Activated T-cell treated with anti-CD3 and anti-CD28 coated beads, Interleukin-2, amount 50 U/mL, for 4 hours (primary cell): ENCODE measurements at regions not wholly inside any gene's neighbourhood (a gene's known extent, or its start where the extent isn't known, plus 50 kb on each side); places are given as distances from the start of the nearest gene placed in this dataset.
A peak's percentile ranks its signal among the peaks of the same experiment; 100 is the strongest.
"Not testable (repeated sequence)": the region's sequence is repeated elsewhere in the genome, so short reads cannot be mapped to it uniquely, and the experiment has no call there.

Source experiments
- ATAC-seq, 2 donors: fragments of 200-7000 bp; cut with Tn5 transposase; one replicate each; pipeline ENCODE4 v1.10.0; 2021
- DNase-seq: peaks from one replicate; pipeline ENCODE4 v3.0.0-alpha.2; 2020
- H3K27me3 Mint-ChIP-seq: one replicate; pipeline ENCODE4 v1.8.0; 2021; ENCODE audit warnings: low read depth, mixed read lengths
- H3K36me3 Mint-ChIP-seq: one replicate; pipeline ENCODE4 v1.8.0; 2022; ENCODE audit warnings: mixed read lengths; ENCODE audit not compliant: insufficient read depth
- H3K4me1 Mint-ChIP-seq: one replicate; pipeline ENCODE4 v1.8.0; 2021; ENCODE audit warnings: low read depth, mixed read lengths
- H3K4me3 Mint-ChIP-seq: one replicate; pipeline ENCODE4 v1.8.0; 2021; ENCODE audit warnings: mild to moderate bottlenecking, moderate library complexity, mixed read lengths
- H3K9me3 Mint-ChIP-seq: one replicate; pipeline ENCODE4 v1.8.0; 2021; ENCODE audit warnings: mixed read lengths

DNA sequence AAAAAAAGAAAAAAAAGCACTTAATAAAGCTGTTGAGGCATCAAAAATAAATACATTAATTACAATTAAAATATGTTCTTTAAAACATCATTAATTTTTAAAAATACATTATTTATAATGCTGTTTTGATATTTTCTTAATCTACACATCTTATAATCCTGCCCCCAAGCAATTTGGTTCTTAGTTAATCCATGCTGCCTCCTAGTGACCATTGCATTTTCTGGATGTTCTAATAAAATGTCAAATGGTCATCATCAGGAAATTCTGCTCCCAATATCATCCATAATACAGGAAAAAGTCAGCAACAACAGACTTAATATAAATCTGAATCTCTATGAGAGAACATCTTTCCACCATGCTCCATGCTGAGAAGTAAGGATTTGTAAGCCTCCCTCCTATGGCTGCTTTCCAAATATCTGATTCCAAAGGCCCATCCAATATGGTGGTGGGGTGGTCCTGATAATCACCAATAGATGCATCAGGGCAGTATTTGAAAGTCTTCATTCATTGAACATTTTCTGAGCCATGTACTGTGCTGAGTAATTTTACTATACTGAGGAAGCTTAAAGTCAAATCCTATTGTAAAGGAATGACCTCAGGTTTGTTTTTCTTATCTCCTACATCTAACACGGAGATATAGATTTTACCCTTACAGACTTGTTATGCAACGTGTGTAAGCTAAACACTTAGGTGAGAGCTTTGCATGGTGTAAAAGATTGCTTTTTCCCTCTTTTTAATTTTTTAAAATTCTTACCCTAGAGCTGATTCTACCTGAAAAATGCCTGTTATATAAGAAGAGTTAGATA is 124.7 kb upstream of the BMAL1 start:
- Mint-ChIP-seq H3K9me3 (peaks cover 4% of the 10 kb centered on the region), H3K4me3 (no peak overlapping the region)

DNA sequence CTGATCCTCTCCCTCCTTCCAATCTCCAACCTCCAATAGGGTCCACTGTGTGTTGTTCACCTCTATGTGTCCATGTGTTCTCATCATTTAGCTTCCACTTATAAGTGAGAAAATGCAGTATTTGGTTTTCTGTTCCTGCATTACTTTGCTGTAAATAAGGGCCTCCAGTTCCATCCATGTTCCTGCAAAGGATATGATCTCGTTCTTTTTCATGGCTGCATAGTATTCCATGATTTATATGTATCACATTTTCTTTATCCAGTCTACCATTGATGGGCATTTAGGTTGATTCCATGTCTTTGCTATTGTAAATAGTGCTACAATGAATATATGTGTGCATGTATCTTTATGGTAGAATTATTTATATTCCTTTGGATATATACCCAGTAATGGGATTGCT is 123.2 kb upstream of the BMAL1 start:
- H3K36me3 Mint-ChIP-seq, ATAC-seq, H3K9me3 Mint-ChIP-seq, H3K4me3 Mint-ChIP-seq, DNase-seq, H3K4me1 Mint-ChIP-seq: not testable (repeated sequence)
- H3K27me3 Mint-ChIP-seq, result peaks cover 13% of the 10 kb centered on the region

More for the DNA sequence above, 124.7 kb upstream of the BMAL1 start:
- peaks cover 10% of the 10 kb centered on the region for H3K27me3 Mint-ChIP-seq
- no peaks in the 10 kb centered on the region for H3K36me3 Mint-ChIP-seq
- ATAC-seq, result no peak
- no peak for DNase-seq
- no peaks in the 10 kb centered on the region for H3K4me1 Mint-ChIP-seq

DNA sequence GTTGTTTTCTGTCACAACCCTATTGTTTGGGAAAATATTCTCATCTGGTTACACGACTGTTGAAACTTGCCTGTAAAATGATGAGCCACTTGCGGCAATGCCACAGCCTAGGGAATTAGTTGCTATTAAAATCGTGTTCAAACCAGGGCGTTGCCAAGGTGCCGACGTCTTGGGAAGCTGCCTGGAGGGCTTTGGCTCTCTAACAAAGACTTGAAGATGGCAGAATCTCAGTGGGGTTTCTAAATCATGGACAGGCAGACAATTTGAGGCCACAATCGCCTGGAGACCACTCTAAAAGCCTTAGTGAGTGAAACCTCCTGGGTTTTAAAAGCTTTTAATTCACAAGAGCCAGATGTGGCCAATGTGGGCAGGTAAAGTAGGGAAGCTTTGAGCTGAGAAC is 117.2 kb upstream of the BMAL1 start:
- Mint-ChIP-seq H3K4me3 (no peak overlapping the region), H3K36me3 (no peaks in the 10 kb centered on the region), H3K4me1 (no peaks in the 10 kb centered on the region), H3K27me3 (peaks cover 15% of the 10 kb centered on the region), H3K9me3 (peaks cover 8% of the 10 kb centered on the region)
- DNase-seq, result no peak
- no peak for ATAC-seq

DNA sequence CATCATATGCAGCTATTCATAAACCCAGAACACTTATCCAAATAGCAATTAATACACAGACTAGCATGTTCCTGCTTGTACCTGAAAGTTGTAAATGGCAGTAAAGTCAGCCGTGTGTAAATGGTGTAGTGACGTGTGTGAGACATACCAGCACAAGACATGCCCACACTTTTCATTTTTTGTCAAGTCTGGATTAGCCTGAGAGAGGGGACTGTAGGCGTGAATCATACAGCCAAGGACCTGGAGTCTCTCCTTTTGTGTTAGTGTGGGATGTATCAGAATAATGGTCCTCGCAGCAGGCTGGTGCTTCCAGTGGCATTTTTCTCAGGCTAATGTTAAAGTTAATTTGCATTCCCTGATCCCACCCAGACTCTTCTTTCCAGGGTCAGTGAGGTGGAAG is 116.8 kb upstream of the BMAL1 start:
- no peaks in the 10 kb centered on the region for H3K36me3 Mint-ChIP-seq
- ATAC-seq (no peak), DNase-seq (no peak)
- H3K4me1 Mint-ChIP-seq, result no peaks in the 10 kb centered on the region
- H3K9me3 Mint-ChIP-seq, result peaks cover 8% of the 10 kb centered on the region
- H3K4me3 Mint-ChIP-seq, result no peak overlapping the region
- peaks cover 15% of the 10 kb centered on the region for H3K27me3 Mint-ChIP-seq

DNA sequence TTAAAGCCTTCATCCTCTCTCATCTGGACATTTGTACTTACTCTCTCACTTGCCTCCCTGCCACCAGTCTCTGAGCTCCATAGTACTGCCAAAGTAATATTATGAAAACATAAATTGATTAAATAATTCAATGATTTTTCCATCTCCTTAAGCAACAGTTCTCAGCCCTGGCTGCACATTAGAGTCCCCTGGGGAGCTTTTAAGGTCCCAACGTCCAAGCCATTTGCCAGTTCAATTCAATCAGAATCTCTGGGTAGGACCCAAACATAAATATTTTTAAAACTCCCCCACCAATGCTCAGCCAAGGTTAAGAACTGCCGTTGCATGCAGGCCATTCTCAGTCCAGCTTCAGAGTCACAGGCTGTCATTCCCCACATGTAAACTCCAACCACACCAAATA is 114.4 kb upstream of the BMAL1 start:
- H3K36me3 Mint-ChIP-seq, result no peaks in the 10 kb centered on the region
- H3K27me3 Mint-ChIP-seq, result peaks cover 8% of the 10 kb centered on the region
- ATAC-seq (no peak), DNase-seq (no peak)
- H3K9me3 Mint-ChIP-seq, result peaks cover 3% of the 10 kb centered on the region
- H3K4me1 Mint-ChIP-seq, result no peaks in the 10 kb centered on the region
- no peak overlapping the region for H3K4me3 Mint-ChIP-seq

DNA sequence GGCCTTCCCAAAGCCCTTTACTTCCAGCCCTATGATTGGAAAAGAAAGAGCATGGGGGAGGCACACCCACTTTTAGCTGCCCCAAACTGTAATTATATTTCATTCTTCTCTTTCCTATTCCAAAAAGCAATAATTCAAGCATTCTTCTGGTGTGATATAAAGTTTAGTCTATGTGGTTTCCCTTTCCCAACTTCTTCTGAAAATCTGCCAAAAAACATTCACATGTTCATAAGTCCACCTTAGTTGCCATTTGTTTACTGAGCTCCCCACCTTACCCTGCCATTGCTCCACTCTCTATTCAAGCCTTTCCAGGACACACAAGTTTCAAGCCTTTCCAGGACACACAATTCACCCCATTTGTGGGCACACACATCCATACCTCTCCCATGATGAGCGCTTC is 111.6 kb upstream of the BMAL1 start:
- Mint-ChIP-seq H3K9me3 (no peaks in the 10 kb centered on the region), H3K4me3 (no peak overlapping the region), H3K4me1 (no peaks in the 10 kb centered on the region), H3K27me3 (peaks cover 5% of the 10 kb centered on the region), H3K36me3 (no peaks in the 10 kb centered on the region)
- DNase-seq, result no peak
- ATAC-seq, result no peak

DNA sequence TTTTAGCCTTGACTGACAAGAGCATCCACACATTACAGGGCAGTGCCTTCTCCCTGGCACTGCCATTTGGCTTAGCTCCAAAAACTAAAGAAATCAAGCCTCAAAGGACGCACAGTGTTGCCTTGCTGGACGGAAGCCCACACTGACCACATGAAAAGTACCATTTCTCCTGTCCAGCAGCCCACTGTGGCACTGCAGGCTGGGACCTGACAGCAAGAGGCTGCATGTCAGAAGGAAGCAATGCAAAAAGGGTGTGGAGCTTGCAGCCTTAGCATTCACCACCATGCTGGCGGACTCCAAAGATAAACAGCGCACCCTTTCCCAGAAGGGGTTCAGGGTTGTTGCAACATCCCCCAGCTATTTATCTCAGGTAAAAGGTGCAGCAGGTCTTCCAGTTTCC is 109.3 kb upstream of the BMAL1 start:
- H3K27me3 Mint-ChIP-seq, result peaks cover 10% of the 10 kb centered on the region
- ATAC-seq, result no peak
- no peaks in the 10 kb centered on the region for H3K4me1 Mint-ChIP-seq
- H3K4me3 Mint-ChIP-seq, result no peak overlapping the region
- no peak for DNase-seq
- no peaks in the 10 kb centered on the region for H3K36me3 Mint-ChIP-seq
- no peaks in the 10 kb centered on the region for H3K9me3 Mint-ChIP-seq

DNA sequence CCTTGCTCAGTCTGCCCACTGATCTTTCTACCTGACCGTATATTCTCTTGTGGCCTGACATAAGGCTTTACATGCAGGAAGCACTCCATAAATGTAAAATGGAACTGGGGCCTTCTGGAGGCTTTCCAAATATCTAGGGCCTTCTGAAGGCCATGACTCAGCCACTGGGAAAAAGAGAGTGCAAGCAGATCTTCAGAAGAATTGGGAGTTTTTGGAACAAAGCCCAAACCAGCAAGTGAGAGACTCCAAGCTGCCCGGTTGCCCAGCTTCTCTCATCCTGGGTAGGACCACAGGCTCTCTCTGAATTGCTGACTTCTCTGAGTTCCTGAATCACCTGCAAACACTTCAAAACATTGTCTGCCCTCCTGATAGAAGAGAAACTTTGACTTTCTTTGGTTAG is 107.9 kb upstream of the BMAL1 start:
- ATAC-seq, result no peak
- Mint-ChIP-seq H3K36me3 (no peaks in the 10 kb centered on the region), H3K4me3 (no peak overlapping the region)

DNA sequence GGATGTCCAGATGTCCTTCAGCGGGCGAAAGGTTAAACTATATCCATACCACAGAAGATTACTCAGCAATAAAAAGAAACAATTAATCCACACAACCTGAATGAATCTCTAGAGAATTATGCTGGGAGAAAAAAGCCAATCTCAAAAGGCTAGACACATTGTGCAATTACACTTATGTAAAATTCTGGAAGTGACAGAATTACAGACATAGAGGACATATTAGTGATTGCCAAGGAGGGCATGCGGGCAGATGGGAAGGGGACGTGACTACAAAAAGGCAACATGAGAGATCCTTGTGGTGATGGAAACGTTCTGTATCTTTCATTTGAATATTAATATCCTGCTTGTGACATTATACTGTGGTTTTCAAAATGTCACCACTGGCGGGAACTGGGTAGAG is 103.5 kb upstream of the BMAL1 start:
- Mint-ChIP-seq H3K4me1 (no peaks in the 10 kb centered on the region), H3K9me3 (no peaks in the 10 kb centered on the region), H3K4me3 (no peak overlapping the region), H3K27me3 (peaks cover 17% of the 10 kb centered on the region), H3K36me3 (no peaks in the 10 kb centered on the region)
- DNase-seq, result no peak
- ATAC-seq, result no peak

More for the DNA sequence above, 107.9 kb upstream of the BMAL1 start:
- no peak for DNase-seq
- no peaks in the 10 kb centered on the region for H3K9me3 Mint-ChIP-seq
- H3K27me3 Mint-ChIP-seq, result peaks cover 12% of the 10 kb centered on the region
- no peaks in the 10 kb centered on the region for H3K4me1 Mint-ChIP-seq

DNA sequence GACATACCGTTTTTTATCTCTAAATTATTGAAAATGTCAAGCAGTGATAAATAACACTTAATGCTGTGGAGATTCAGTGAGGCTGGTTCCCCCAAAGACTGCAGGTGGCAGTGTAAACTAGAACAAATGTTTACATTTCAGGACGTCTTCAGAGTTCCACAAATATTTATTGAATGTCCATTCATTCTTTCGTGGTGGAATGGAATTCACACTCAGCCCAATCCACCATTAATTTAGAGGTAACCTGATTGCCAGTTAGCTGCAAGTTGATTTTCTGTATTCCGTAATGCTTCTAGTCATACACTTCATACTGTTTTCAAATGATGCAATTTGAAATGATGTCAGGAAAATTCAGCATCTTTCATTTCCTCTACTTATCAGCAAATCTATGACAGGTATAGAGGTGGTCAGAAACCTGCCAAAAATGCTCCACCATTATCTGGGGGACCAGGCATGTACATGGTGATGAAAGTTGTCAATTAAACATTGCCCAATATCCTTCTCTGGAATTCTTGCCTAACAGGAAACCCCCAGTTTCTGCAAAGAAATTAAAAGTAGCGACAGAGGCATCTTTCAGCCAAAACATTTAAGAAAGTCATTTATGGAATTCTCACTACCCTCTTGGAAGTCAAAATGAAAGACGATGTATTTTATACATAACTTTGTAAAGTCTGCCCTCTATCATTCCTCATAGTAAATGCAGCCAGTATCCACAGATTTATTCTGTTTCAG is 94.3 kb upstream of the BMAL1 start:
- DNase-seq (no peak), ATAC-seq (peak; percentile 41 to 51)
- H3K4me1 Mint-ChIP-seq, result no peaks in the 10 kb centered on the region
- H3K4me3 Mint-ChIP-seq, result peak overlapping the region; percentile 4
- H3K27me3 Mint-ChIP-seq, result peaks cover 10% of the 10 kb centered on the region
- no peaks in the 10 kb centered on the region for H3K36me3 Mint-ChIP-seq
- H3K9me3 Mint-ChIP-seq, result peaks cover 10% of the 10 kb centered on the region

DNA sequence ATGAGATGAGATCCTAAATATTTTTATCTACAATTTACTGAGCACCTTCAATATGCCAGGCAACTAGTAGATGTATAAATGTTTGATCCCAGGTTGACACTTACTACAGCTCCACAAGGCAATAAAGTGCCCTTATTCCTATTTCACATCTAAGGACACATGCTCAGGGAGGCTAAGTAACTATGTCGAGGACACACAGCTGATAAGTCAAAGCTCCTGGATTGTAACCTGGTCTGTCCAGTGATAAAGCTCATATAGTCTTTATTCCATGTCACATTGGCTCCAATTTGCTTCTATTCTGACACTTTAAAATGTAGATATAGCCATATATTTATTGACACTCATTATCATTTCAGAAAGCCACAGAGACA is 93.8 kb upstream of the BMAL1 start:
- Mint-ChIP-seq H3K9me3 (peaks cover 15% of the 10 kb centered on the region), H3K27me3 (peaks cover 10% of the 10 kb centered on the region), H3K36me3 (peaks cover 1% of the 10 kb centered on the region), H3K4me1 (no peaks in the 10 kb centered on the region), H3K4me3 (no peak overlapping the region)
- no peak for ATAC-seq
- DNase-seq, result no peak

DNA sequence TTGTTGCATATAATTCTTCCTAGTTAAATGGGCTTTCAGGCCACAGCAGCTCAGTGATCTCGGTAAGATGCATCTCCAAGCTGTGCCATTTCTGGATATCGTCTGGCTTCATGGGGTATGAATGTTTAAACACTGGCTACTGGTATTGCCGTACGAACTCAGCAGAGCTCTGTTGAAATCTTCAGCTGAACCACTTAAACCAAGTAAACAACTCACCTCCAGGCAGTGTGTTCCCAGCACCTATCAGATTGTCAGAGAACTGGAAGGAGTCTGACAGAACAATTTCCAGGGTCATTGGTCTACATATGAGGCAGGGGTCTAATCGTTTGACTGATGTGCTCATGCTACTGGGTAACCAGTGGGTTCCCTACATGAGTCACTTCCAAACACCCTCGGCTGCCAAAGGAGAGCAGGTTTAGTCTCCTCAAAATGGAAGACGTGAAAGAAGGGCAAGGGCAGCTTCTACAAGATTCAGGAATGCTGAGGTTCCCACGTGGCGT is 93.2 kb upstream of the BMAL1 start:
- H3K36me3 Mint-ChIP-seq, result peaks cover 3% of the 10 kb centered on the region
- H3K9me3 Mint-ChIP-seq, result peaks cover 16% of the 10 kb centered on the region
- no peak overlapping the region for H3K4me3 Mint-ChIP-seq
- no peaks in the 10 kb centered on the region for H3K4me1 Mint-ChIP-seq
- DNase-seq, result no peak
- ATAC-seq, result no peak
- H3K27me3 Mint-ChIP-seq, result peaks cover 12% of the 10 kb centered on the region

DNA sequence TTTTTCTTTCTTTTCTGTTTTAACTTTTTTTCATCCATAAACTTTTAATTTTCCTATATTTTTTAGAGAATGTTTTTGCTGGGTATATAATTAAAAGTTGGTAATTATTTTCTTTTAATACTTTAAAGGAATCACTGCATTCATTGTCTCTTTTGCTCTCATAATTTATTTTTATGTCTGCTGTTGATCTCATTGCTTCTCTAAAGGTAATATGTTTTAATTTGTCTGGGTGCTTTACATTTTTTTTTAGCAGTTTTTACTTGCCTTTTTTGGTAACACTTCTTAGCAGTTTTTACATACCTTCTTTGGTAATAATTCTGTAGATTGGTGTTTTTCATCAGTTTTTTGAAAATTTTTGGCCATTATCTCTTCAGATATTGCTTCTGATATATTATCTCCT is 89.4 kb upstream of the BMAL1 start:
- no peak for ATAC-seq
- peaks cover 9% of the 10 kb centered on the region for H3K27me3 Mint-ChIP-seq

DNA sequence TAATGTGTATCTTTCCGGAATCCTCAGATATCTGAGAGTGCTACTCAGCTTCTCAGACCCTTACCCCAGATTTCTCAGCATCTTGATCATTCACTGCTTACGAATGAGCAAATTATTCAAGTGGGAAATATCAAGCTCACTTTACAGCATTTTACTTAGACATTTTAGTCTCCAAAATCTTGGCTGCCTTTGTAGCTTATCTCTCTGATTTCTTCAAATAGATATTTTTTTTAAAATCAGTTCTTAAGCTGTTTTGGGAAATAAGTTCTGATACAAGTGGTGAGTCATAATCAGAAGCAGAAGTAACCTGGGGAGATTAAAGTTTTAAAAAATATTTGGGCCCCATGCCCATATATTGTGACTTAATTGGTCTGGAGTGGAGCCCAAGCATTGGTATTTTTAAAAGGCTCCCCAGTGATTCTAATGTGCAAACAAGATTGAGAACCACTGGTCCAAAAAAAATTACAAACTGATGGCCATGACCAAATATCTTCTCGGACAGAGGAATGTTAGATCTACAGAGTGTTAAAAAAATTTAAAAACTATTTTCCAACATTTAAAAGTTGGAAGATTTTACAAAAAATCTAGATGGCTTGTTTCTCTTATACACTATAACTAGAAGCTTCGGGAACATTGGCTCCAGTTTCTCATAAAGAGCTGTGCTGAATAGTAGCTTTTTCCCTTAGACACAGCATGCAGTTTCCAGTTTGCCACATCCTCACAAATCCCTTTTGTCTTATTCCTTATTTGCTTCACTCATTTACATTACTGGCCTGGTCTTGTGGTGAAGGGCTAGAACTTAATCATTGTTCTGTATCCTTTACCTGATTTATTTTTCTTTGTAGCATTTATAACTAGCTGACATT is 87.8 kb upstream of the BMAL1 start:
- Mint-ChIP-seq H3K4me3 (no peak overlapping the region), H3K9me3 (peaks cover 19% of the 10 kb centered on the region), H3K27me3 (peaks cover 9% of the 10 kb centered on the region), H3K36me3 (peaks cover 4% of the 10 kb centered on the region), H3K4me1 (no peaks in the 10 kb centered on the region)
- DNase-seq, result no peak
- ATAC-seq, result no peak

More for the DNA sequence above, 89.4 kb upstream of the BMAL1 start:
- H3K36me3 Mint-ChIP-seq, result peaks cover 4% of the 10 kb centered on the region
- H3K9me3 Mint-ChIP-seq, result peaks cover 19% of the 10 kb centered on the region
- no peaks in the 10 kb centered on the region for H3K4me1 Mint-ChIP-seq
- H3K4me3 Mint-ChIP-seq, result no peak overlapping the region
- no peak for DNase-seq
